ENCODE measurements at regions not wholly inside any gene's neighbourhood (a gene's known extent, or its start where the extent isn't known, plus 50 kb on each side); places are given as distances from the start of the nearest gene placed in this dataset.

- no peak for TF ChIP-seq EZH2 (IDR thresholded peaks at IDR 0.05)
- TF ChIP-seq EZH2phosphoT487 (IDR thresholded peaks at IDR 0.05): no peak
- no peak for TF ChIP-seq CTCF (IDR thresholded peaks at IDR 0.05)
- H3K27ac Mint-ChIP-seq: no peak overlapping the region
Observed at GRCh38 chr5:169471021-169471420, 112.6 kb upstream of the SPDL1 start.

GRCh38 chr5:169467041-169467771, 116.4 kb upstream of the SPDL1 start:
- Mint-ChIP-seq H3K36me3 (no peaks in the 10 kb centered on the region), H3K4me3 (no peak overlapping the region), H3K9me3 (peaks cover 3% of the 10 kb centered on the region), H3K27ac (no peak overlapping the region), H3K4me1 (no peaks in the 10 kb centered on the region), H3K27me3 (ENCODE audit: insufficient read depth, low read depth) (no peaks in the 10 kb centered on the region)
- Histone ChIP-seq H3K4me3 (no peak overlapping the region), H3K4me2 (no peak overlapping the region), H3K27me3 (no peaks in the 10 kb centered on the region), H3K4me1 (peaks cover 8% of the 10 kb centered on the region), H3K9me3 (ENCODE audit: low read depth) (no peaks in the 10 kb centered on the region), H3K36me3 (no peaks in the 10 kb centered on the region), H3K79me2 (ENCODE audit: low read depth) (no peaks in the 10 kb centered on the region), H3F3A (ENCODE audit: low read depth) (no peaks in the 10 kb centered on the region), H4K20me1 (ENCODE audit: low read depth) (no peaks in the 10 kb centered on the region), H3K27ac (no peak overlapping the region), H3K9ac (no peak overlapping the region), H2AFZ (replicated peaks) (no peak overlapping the region)
- no peak for DNase-seq (ENCODE audit: low spot score)
- TF ChIP-seq EZH2 (IDR thresholded peaks at IDR 0.05): no peak
- TF ChIP-seq EZH2phosphoT487 (IDR thresholded peaks at IDR 0.05): no peak
- no peak for TF ChIP-seq CTCF (IDR thresholded peaks at IDR 0.05)

More at GRCh38 chr5:169471021-169471420, 112.6 kb upstream of the SPDL1 start:
- no peaks in the 10 kb centered on the region for H4K20me1 ChIP-seq (ENCODE audit: low read depth)
- H3K27ac ChIP-seq: no peak overlapping the region
- H3K4me3 ChIP-seq: no peak overlapping the region
- Mint-ChIP-seq H3K4me3 (no peak overlapping the region), H3K9me3 (peaks cover 3% of the 10 kb centered on the region), H3K36me3 (no peaks in the 10 kb centered on the region), H3K4me1 (no peaks in the 10 kb centered on the region), H3K27me3 (ENCODE audit: insufficient read depth, low read depth) (no peaks in the 10 kb centered on the region)
- DNase-seq (ENCODE audit: low spot score): no peak
- no peak overlapping the region for H3K9ac ChIP-seq
- H2AFZ ChIP-seq (replicated peaks): no peak overlapping the region
- H3K4me2 ChIP-seq: no peak overlapping the region
- H3K9me3 ChIP-seq (ENCODE audit: low read depth): no peaks in the 10 kb centered on the region
- H3K79me2 ChIP-seq (ENCODE audit: low read depth): no peaks in the 10 kb centered on the region
- H3K4me1 ChIP-seq: peaks cover 8% of the 10 kb centered on the region
- no peaks in the 10 kb centered on the region for H3K36me3 ChIP-seq
- no peaks in the 10 kb centered on the region for H3K27me3 ChIP-seq
- no peaks in the 10 kb centered on the region for H3F3A ChIP-seq (ENCODE audit: low read depth)

- no peak overlapping the region for H3K4me3 Mint-ChIP-seq
- H3K4me3 ChIP-seq: no peak overlapping the region
- no peak overlapping the region for H2AFZ ChIP-seq (replicated peaks)
- H3K4me1 ChIP-seq: peaks cover 12% of the 10 kb centered on the region
- no peaks in the 10 kb centered on the region for H4K20me1 ChIP-seq (ENCODE audit: low read depth)
- no peaks in the 10 kb centered on the region for H3K79me2 ChIP-seq (ENCODE audit: low read depth)
- peaks cover 7% of the 10 kb centered on the region for H3F3A ChIP-seq (ENCODE audit: low read depth)
- no peaks in the 10 kb centered on the region for H3K4me1 Mint-ChIP-seq
- no peak overlapping the region for H3K27ac ChIP-seq
- TF ChIP-seq EZH2 (IDR thresholded peaks at IDR 0.05) (no peak), CTCF (IDR thresholded peaks at IDR 0.05) (no peak), EZH2phosphoT487 (IDR thresholded peaks at IDR 0.05) (no peak)
- no peak overlapping the region for H3K27ac Mint-ChIP-seq
- no peaks in the 10 kb centered on the region for H3K36me3 Mint-ChIP-seq
- H3K27me3 Mint-ChIP-seq (ENCODE audit: insufficient read depth, low read depth): peaks cover 2% of the 10 kb centered on the region
- H3K9me3 Mint-ChIP-seq: no peaks in the 10 kb centered on the region
- no peaks in the 10 kb centered on the region for H3K36me3 ChIP-seq
- no peak overlapping the region for H3K9ac ChIP-seq
- H3K27me3 ChIP-seq: no peaks in the 10 kb centered on the region
- H3K4me2 ChIP-seq: no peak overlapping the region
- H3K9me3 ChIP-seq (ENCODE audit: low read depth): no peaks in the 10 kb centered on the region
- DNase-seq (ENCODE audit: low spot score): no peak
Observed at GRCh38 chr5:169460896-169461295, 122.7 kb upstream of the SPDL1 start.

Data from neural progenitor cell (in vitro differentiated cells).